OCI-M2 (cell line): ENCODE measurements at regions not wholly inside any gene's neighbourhood (a gene's known extent, or its start where the extent isn't known, plus 50 kb on each side); places are given as distances from the start of the nearest gene placed in this dataset.
A peak's percentile ranks its signal among the peaks of the same experiment; 100 is the strongest.

Source experiments
- DNase-seq: peaks from one replicate; lab custom pipeline; 2025; ENCODE audit not compliant: unreplicated experiment; lab: John Stamatoyannopoulos, UW

DNA sequence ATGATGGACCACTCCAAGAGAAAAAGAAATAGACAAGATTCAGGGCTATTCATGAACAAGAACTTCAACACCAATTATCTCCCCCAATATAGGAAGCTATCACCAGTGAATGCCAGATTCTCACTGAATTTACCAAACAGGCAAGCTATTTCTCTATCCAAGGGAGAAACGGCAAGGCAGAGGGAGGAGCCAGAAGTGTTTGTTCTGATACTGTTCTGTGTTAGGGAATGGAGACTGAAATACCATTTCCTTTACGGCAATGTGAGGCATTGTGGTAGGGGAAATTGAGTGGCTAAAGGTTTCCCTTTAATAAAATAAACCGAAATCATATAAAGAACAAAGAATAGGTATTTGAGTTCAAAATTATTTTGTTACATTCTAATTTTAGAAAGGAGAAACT, 68.0 kb upstream of the ALDH1A1 start:
- DNase-seq: no peak

DNA sequence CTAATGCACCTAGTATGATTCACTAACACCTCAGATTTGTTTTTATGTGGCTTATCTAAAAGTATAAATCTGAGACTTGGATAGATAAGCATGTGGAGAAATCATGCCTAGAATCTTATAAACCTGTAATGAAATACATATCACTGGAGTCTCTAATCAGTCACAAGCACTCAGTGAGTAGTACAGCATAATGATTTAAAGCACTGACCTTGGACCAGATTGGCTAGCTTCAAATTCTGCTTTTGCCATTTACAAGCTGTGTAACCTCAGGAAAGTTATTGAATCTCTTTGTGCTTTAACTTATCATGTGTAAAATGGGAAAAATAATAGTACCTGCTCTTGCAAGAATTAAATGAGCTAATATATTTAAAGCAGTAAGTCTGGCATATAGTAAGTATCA, 61.2 kb upstream of the ALDH1A1 start:
- no peak for DNase-seq

DNA sequence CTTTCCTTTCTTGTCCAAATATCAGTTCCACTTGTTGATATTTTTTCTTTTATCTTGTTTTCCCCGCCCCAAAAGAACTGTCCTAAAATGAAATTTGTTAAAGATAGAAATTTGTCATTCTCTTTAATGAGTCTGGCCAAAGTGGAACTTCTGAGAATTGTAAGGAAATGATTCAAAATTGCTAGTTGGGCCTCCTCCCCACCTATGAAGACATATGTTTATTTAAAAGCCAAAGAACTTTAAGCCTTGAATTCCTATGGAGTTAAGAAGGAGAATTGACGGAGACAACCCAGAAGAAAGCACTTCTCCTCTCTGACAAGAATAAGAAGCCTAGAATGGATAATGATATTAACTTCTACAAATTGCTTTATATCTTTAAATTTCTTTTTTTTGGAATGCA, 59.1 kb upstream of the ALDH1A1 start:
- no peak for DNase-seq

DNA sequence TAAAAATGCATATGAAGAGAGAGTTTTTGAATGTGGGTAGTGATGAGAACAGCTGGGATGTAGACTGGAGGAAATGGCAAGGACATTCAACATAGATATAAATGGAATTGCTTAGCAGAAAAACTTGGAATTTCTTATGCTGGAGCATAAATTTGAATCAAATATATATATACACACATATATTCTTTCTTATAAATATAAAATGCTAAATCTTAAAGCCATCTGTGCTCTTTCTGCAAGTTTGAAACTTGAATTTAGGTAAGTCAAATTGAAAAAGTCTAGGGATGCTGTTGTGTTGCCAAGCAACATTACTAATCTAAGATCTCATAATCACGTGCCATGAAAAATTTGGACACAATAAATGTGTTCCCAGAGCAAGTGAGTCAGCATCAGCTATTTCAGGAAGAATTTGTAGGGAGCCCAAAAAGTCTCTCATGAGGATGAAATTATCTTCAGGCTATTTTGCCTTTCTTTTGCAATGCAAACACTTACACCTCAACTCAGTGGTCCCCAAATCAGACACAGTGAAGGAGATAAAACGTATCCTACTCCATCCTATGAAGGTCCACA, 58.4 kb upstream of the ALDH1A1 start:
- DNase-seq: no peak

DNA sequence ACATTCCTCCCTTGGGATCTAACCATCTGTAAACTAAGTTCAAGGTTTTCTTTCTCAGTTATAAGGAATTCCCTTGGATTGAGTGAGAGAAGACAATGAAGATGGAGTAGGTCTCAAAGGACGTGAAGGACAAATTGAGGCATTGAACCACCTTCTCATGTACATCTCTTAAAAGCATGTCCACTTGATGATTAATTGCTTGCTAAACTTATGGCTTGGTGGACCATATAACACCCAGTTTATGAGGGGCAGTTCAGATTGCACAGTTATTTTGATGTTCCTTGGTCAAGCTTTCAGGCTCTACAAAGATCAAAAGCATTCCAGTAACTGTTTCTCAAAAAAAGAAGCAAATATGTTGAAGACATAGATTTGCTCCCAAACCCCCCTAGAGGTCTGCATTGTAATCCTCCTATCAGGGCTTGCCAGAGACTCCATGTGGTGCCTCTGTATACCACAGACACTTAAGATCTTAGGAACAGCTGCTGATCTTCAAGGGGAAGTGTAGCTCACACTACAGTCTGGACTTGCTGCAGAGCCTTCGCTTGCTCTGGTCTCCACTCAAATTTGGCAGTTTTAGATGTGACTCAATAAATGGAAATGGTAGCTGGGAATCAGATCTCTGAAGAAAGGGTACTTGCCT, 56.9 kb upstream of the ALDH1A1 start:
- peak; percentile 48 for DNase-seq

DNA sequence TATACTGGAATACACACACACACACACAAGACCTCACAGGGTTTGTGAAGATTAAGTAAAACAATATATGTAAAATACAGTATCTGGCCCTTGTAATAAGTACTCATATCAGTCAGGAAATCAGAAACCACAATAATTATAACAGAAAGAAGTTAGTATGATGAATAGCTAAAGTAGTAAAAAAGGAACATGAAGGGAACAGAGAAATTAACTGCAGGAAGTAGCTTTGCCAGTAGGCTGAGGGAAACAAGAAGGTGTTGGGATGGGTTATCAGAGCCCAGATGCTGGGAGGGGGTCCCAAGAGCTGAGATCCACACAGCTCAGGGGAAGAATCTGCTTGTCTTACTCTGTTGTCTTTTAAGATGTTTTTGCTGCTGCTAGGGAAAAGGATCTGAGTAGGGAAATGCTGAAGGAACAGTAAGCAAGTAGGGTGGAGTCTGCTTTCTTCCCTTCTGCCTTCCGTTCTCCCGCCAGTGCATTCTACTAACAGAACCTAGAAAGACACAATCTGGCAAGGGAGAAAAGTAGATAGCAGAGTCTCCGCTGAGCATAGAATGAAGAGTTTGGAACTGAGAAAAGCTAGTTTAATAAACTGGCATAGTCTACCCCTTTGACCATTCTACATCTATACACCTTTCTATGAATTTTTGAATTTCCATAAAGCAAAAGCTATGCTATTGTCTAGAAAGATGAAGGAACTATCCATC, 55.3 kb upstream of the ALDH1A1 start:
- peak; percentile 64 for DNase-seq

DNA sequence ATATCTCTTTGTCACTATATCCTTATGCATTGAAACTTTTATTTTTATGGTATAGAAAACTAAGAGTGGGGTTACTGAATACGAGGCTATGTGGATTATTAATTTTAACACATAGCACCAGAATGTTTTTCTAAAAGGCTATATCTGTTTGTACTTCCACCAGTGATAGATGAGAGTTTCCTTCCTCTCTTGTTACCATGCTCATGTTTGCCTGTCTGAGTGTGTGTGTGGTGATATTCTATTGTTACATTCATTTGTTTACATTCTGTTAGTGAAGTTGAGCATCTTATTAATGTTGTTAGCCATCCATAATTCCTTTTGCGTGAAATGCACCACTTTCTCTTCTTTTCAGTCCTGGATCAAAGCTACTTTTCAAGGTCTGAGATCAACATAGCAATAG, 54.1 kb upstream of the ALDH1A1 start:
- no peak for DNase-seq
